GM18517 (cell line): ENCODE measurements at regions not wholly inside any gene's neighbourhood (a gene's known extent, or its start where the extent isn't known, plus 50 kb on each side); places are given as distances from the start of the nearest gene placed in this dataset.

Experiments used
- ATAC-seq: cut with Tn5 transposase; IDR thresholded peaks from one replicate; pipeline ENCODE4 v1.9.1; 2021; ENCODE audit warnings: mild to moderate bottlenecking, moderate library complexity; ENCODE audit not compliant: unreplicated experiment

- no peak for ATAC-seq
Observed at GRCh38 chr3:43783987-43784639, 93.4 kb downstream of the ABHD5 start.

GRCh38 chr3:43784640-43785011 lies 93.9 kb downstream of the ABHD5 start:
- no peak for ATAC-seq

- ATAC-seq, result no peak
Observed at GRCh38 chr3:43785551-43785950, 94.8 kb downstream of the ABHD5 start.

GRCh38 chr3:43786102-43786501 lies 95.4 kb downstream of the ABHD5 start:
- no peak for ATAC-seq

GRCh38 chr3:43786526-43787305 lies 96.0 kb downstream of the ABHD5 start:
- no peak for ATAC-seq

- no peak for ATAC-seq
Observed at GRCh38 chr3:43787330-43787729, 96.6 kb downstream of the ABHD5 start.

- ATAC-seq, result no peak
Observed at GRCh38 chr3:43789028-43789427, 98.3 kb downstream of the ABHD5 start.

GRCh38 chr3:43790060-43790459 lies 99.3 kb downstream of the ABHD5 start:
- no peak for ATAC-seq

- no peak for ATAC-seq
Observed at GRCh38 chr3:43790476-43790875, 99.7 kb downstream of the ABHD5 start.

- no peak for ATAC-seq
Observed at GRCh38 chr3:43791246-43791645, 100.5 kb downstream of the ABHD5 start.

GRCh38 chr3:43792904-43793303 lies 102.2 kb downstream of the ABHD5 start:
- no peak for ATAC-seq

- no peak for ATAC-seq
Observed at GRCh38 chr3:43793648-43794372, 103.1 kb downstream of the ABHD5 start.

- no peak for ATAC-seq
Observed at GRCh38 chr3:43794776-43795175, 104.0 kb downstream of the ABHD5 start.

- ATAC-seq, result no peak
Observed at GRCh38 chr3:43795491-43795890, 104.8 kb downstream of the ABHD5 start.

- no peak for ATAC-seq
Observed at GRCh38 chr3:43796041-43796596, 105.4 kb downstream of the ABHD5 start.

- no peak for ATAC-seq
Observed at GRCh38 chr3:43797794-43798193, 107.1 kb downstream of the ABHD5 start.

GRCh38 chr3:43810797-43811196 lies 120.1 kb downstream of the ABHD5 start:
- ATAC-seq, result no peak

- no peak for ATAC-seq
Observed at GRCh38 chr3:43814461-43814860, 123.7 kb downstream of the ABHD5 start.

- ATAC-seq, result no peak
Observed at GRCh38 chr3:43816372-43816771, 125.6 kb downstream of the ABHD5 start.

- no peak for ATAC-seq
Observed at GRCh38 chr3:43817064-43817463, 126.3 kb downstream of the ABHD5 start.

GRCh38 chr3:43817825-43818224 lies 127.1 kb downstream of the ABHD5 start:
- no peak for ATAC-seq

- ATAC-seq, result no peak
Observed at GRCh38 chr3:43818229-43818628, 127.5 kb downstream of the ABHD5 start.
